GM12865 (cell line): ENCODE measurements at regions not wholly inside any gene's neighbourhood (a gene's known extent, or its start where the extent isn't known, plus 50 kb on each side); places are given as distances from the start of the nearest gene placed in this dataset.

ENCODE experiments used
- DNase-seq: peaks from one replicate; pipeline ENCODE4 v3.0.0; 2010; ENCODE audit warnings: low read depth
- H3K4me3 ChIP-seq: 2 replicates; pipeline ENCODE4 v1.5.1; 2011; ENCODE audit warnings: mild to moderate bottlenecking, low read depth, low read length, control low read depth
- TF ChIP-seq, protein P1 (sequence below): IDR thresholded peaks from 2 replicates; pipeline ENCODE4 v1.5.1; 2011; ENCODE audit warnings: low read length, control low read depth, low read depth, inconsistent platforms; ENCODE audit not compliant: insufficient read depth; ENCODE audit errors: missing control alignments

DNA sequence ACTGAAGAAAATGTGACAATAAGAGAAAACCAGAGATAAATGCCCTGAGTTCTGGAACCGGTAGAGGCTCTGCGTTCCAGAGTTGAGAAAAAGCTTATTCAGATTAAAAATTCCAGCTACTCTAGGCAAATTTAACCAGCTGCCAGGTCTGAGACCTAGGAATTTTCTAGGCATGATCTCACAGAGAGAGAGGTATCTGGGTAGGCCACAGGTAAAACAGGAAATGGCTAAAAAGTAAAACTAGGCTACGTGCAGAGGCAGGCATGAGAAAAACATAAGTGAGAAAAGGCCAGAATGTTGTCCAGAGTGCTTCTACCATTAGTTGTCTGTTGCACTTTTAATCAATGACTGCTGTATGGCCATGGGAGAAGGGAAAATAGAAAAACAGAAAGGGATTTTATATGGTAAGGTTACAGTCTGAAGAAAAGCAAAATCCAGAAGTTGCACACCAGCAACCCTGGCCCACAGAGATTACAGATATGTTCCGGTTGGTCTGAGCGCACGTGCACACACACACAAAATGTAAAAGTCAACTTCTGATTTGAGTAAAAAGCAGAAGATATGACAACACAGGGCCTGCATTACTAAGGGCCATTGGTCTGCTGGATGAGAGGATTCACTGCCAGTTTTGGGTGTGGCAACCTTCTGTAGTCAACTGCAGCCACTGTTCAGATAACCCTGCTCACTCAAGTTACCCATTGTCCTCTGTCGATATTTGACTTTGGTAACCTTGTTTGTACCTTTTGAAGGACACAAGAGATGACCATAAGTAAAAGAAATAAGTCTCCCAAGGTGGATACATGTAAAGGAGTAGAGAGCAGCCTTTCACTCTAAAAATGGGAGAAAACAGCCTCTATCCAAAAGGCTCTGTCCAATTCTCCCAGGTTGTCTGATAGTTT is 266.0 kb downstream of the DTWD2 start:
- TF ChIP-seq, protein P1, sequence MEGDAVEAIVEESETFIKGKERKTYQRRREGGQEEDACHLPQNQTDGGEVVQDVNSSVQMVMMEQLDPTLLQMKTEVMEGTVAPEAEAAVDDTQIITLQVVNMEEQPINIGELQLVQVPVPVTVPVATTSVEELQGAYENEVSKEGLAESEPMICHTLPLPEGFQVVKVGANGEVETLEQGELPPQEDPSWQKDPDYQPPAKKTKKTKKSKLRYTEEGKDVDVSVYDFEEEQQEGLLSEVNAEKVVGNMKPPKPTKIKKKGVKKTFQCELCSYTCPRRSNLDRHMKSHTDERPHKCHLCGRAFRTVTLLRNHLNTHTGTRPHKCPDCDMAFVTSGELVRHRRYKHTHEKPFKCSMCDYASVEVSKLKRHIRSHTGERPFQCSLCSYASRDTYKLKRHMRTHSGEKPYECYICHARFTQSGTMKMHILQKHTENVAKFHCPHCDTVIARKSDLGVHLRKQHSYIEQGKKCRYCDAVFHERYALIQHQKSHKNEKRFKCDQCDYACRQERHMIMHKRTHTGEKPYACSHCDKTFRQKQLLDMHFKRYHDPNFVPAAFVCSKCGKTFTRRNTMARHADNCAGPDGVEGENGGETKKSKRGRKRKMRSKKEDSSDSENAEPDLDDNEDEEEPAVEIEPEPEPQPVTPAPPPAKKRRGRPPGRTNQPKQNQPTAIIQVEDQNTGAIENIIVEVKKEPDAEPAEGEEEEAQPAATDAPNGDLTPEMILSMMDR = no peak
- peak overlapping the region; percentile 26; the same call in 1 of the 2 replicates for H3K4me3 ChIP-seq
- DNase-seq = peak; percentile 86

- no peak for DNase-seq
- TF ChIP-seq, protein P1 = no peak
- H3K4me3 ChIP-seq = no peak overlapping the region
These were observed 276.6 kb downstream of the DTWD2 start for GRCh38 chr5:118711727-118712126.

GRCh38 chr5:118705959-118706667 is 282.2 kb downstream of the DTWD2 start:
- no peak overlapping the region for H3K4me3 ChIP-seq
- TF ChIP-seq, protein P1 = no peak
- no peak for DNase-seq

GRCh38 chr5:118703241-118703640 is 285.1 kb downstream of the DTWD2 start:
- TF ChIP-seq, protein P1 = no peak
- no peak for DNase-seq

GRCh38 chr5:118701791-118702190 is 286.6 kb downstream of the DTWD2 start:
- no peak for DNase-seq
- TF ChIP-seq, protein P1 = no peak

More at GRCh38 chr5:118703241-118703640, 285.1 kb downstream of the DTWD2 start:
- no peak overlapping the region for H3K4me3 ChIP-seq

DNA sequence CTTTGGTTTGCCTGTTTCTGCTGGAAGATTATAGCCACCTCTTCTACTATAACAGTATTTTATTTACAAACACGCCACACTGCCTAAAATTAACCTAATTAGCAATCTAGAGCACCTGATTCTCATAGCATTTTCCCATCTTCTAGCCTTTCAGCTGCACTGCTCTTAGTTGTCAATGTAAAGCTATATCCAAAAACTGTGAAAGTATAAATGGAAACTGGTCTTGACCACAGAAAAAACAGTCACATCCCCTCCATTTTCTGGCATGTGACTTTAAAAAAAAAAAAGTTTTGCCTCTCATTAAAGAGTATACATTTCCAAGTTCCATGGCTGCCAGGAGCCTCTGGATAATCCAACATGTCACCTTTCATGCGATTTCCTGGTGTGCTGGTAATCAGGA is 287.8 kb downstream of the DTWD2 start:
- no peak overlapping the region for H3K4me3 ChIP-seq
- DNase-seq = peak; percentile 16
- TF ChIP-seq, protein P1 = no peak

More at GRCh38 chr5:118701791-118702190, 286.6 kb downstream of the DTWD2 start:
- no peak overlapping the region for H3K4me3 ChIP-seq
